ENCODE measurements at regions not wholly inside any gene's neighbourhood (a gene's known extent, or its start where the extent isn't known, plus 50 kb on each side); places are given as distances from the start of the nearest gene placed in this dataset.
"Not testable (repeated sequence)": the region's sequence is repeated elsewhere in the genome, so short reads cannot be mapped to it uniquely, and the experiment has no call there.

DNA sequence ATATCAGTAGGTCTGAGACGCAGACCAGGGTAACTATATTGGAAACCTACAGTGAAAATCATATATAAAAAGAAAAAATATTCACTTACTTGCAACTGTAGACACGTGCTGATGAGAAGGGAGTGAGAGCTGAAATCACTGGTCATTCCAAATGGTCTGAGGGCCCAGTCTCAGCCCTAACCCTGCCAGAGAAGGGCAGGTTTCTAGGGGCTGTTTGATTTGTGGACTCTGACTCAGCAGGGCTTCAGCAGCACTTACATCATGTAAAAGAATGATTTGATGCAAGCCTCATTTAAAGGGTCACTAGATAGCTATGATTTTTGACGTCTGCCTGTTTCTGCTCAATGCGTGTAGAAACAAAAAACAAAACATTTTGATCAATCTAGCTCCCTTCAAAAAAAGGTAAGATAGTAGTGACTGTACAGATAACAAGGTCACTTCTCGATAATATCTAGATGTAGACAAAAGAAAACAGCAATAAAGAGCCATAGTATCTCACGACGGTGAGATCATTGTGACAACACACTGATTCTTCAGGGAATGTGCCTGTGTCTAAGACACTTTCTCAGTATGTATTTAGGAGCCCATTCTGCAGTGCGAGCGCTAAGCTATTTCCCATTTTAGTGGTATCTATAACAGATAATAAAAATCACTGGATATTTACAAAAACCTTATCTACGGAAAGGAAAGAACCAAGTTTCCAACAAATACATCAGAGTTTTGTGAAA is 307.2 kb downstream of the HIVEP2 start:
- no peak for DNase-seq (ENCODE audit: low spot score)

DNA sequence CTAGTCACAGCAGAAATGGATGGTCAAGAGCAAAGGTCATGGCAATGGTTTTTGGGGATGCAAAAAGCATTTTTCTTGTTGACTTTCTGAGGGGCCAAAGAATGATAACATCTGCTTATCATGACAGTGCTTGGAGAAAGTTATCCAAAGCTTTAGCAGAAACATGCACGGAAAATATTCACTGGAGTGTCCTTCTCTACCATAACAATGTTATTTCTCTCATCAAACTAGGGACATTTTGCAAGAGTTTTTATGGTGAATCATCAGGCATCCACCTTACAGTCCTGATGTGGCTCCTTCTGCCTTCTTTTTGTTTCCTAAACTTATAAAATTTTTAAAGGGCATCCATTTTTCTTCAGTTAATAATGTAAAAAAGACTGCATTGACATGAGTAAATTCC is 302.3 kb downstream of the HIVEP2 start:
- DNase-seq (ENCODE audit: low spot score) = no peak

DNA sequence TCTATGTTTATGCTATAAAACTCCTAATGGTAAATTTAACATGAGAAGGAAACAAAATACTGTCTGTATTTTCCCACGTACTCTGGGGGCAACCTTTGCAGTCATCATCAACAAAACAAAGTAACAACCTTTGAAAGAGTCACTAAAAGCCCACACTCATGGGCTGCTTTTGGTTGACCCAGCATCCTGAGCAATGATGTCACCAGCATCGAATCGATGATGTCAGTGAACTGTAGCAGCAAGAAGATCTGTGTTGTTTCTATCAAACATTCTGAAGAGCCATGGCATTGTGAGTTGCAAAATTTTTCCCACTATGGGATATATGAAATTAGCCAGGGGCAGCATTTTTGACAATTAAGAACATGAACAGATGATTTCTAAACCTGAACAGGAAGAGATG is 300.1 kb downstream of the HIVEP2 start:
- DNase-seq (ENCODE audit: low spot score) = no peak

DNA sequence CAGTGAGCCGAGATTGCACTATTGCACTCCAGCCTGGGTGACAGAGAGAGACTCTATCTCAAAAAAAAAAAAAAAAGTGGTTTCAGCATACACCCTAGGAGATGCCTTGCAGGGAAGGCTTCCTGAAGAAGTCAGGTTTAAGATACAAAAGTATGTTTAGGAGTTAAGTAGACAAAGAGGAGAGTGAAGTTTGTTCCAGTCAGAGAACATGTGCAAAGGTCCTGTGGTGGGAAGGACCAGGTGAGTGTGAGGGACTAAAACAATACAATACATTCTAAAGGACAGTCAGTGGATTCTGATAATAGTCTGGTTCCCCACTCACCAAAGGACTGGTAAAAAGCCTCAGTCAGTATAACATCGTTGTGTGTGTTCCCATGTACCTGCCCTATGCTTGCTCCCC is 299.3 kb downstream of the HIVEP2 start:
- DNase-seq (ENCODE audit: low spot score) = no peak

DNA sequence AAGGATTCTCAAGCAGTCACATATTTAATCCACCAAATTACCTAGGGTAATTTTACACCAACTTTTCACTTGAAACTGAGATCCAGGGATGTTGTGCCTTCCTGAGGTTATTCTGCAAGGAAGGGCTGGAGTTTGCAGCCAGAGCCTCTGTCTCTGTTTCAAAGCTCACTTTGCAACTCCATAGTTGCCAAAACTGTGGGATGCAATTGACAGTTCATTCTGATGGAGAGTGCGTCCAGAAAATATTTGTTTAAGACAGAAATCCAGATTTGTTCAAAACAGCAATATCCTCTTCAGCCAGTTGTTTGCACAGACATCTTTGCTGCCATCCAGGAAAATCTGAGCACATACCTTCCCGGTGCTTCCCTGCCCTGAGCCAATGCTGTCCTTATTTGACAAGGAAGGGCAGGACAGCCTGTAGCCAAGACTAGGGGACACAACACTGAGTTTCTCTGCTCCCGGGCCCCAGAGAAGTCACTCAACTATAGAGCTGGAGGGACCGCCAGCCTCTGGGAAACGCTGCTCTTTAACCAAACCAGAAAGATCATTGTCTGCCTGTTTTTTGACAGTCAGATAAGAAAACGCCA is 297.4 kb downstream of the HIVEP2 start:
- no peak for DNase-seq (ENCODE audit: low spot score)

DNA sequence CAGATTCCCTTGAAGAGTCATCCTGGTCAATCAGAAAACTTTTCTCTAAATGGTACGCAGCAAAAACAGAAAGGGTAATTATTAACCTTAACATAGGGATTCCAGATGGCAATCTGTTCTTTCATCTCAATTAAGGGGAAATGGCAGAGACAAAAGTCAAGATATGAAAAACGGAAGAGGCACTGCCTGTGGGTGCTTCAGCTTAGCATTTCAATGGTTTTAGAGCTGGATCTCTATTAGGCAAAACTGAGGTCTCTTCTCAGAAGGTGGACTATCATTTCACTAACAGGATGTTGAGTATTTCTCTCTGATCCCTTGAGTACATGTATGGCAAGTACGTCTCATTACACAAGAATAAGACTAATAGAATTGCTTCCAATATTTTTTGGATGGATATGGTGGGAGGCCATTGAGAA is 296.9 kb downstream of the HIVEP2 start:
- DNase-seq (ENCODE audit: low spot score) = no peak

DNA sequence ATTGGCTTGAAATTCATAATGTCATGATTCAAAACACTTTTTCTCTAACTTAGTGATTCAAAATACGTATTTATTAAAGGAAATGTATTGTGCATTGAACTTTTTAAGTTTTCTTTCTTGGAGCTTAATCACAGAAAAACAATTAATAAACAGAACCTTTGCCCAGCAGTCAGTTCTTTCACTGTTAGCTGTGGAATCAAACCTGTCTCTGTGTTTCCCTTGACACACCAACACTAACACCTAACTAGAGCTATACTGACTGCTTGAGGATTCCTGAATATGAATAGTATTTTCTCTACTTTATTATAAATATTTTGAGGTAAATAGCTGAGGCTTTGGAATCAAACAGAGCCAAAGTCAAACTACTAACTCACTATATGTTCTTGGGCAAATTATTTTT is 296.4 kb downstream of the HIVEP2 start:
- no peak for DNase-seq (ENCODE audit: low spot score)

DNA sequence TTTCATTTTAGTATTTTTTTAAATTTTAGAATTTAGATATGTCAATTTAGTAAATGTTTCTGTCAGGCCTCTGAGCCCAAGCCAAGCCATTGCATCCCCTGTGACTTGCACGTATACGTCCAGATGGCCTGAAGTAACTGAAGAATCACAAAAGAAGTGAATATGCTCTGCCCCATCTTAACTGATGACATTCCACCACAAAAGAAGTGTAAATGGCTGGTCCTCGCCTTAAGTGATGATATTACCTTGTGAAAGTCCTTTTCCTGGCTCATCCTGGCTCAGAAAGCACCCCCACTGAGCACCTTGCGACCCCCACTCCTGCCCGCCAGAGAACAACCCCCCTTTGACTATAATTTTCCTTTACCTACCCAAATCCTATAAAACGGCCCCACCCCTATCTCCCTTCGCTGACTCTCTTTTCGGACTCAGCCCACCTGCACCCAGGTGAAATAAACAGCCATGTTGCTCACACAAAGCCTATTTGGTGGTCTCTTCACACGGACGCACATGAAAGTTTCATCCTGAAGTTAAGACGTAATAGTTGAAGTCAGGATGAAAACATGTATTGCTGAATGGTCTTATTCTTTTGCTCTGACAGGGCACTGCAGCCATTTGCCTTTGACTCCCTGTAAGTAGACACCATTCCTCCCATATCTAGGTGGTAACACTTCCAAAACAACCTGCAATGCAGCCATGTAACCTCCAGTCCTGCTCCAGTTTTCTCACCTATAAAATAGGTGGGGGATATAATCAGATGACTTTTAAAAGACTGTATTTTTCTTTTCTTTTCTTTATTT is 295.3 kb downstream of the HIVEP2 start:
- not testable (repeated sequence) for DNase-seq (ENCODE audit: low spot score)

DNA sequence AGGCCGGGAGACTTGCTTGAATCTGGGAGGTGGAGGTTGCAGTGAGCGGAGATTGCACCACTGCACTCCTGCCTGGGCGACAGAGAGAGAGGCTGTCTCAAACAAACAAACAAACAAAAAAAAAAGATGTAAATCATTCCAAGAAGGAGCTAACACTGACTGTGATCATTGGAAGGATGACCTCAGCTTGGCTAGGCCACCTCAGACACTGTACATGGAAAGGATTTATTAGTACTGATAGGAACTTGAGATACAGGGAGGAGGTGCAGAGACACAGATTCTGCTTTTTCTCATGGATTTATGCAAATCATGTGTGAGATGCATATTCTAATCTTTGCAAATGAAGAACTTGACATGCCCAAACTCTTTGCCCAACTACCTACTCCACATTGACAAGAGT is 293.6 kb downstream of the HIVEP2 start:
- DNase-seq (ENCODE audit: low spot score) = no peak

DNA sequence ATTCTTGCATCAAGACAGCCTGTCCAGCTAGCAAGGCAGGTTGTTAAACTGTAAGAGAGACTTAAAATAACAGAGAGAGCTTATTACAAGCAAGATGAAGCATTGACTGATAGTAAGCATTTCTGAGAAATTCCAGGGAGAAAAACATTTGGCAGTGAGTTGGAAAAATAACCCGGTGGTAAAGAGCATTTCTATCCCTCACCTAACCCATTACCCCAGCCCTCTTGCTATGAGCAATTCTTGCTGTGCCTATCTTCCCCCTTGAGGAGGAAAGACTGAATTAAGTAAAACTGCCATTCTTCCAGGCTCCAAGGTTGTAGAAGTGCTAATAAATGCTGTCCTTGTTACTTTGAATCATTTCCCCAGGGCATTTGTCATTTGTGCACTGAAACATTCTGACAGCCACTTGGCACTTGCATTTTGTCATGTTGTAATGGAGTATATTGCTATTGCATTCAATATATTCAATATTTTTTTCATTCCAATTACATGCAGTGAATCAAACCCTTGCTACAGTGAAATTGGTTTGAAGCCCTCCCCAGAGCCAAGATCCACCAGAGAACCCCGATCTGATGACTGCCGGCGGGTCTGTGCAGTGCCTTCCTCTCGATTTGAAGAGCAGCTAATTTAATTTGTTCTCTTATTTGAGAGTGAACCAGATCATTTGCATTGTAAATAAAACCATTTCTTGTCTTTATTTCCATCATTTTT is 291.1 kb downstream of the HIVEP2 start:
- DNase-seq (ENCODE audit: low spot score) = no peak

DNA sequence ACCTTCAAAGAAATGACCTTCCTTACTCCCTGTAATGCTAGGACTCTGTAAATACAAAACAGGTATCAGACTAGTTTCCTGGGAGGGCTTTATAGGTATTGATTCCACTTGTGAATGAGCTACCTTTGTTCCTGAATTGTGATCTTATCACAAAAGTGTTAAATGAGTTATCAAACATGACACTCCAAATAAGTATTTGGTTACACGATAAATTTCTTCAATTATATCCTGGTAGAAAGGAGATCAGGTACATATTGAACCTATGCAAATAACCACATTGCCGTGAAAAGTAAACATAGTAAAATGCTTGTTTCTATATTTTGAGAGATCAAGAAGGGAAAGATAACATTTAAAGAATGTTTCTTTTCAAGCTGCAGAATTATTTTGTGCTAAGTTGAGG is 285.3 kb downstream of the HIVEP2 start:
- DNase-seq (ENCODE audit: low spot score) = no peak

DNA sequence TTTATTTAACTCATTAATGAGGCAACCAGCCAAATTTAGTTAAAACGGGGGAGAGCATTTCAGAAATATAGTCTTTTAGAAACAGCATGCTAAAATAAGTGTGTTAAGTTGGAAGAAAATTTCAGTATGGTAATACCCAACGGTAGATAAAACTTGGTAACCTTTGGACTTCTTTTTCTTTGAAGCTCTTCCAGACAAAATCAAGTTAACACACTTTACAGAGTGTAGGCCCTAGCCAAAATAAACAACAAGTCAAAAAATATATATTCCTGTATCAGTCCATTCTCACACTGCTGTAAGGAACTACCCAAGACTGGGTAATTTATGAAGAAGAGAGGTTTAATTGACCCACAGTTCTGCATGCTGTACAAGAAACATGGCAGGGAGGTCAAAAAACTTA is 279.6 kb downstream of the HIVEP2 start:
- DNase-seq (ENCODE audit: low spot score) = no peak

DNA sequence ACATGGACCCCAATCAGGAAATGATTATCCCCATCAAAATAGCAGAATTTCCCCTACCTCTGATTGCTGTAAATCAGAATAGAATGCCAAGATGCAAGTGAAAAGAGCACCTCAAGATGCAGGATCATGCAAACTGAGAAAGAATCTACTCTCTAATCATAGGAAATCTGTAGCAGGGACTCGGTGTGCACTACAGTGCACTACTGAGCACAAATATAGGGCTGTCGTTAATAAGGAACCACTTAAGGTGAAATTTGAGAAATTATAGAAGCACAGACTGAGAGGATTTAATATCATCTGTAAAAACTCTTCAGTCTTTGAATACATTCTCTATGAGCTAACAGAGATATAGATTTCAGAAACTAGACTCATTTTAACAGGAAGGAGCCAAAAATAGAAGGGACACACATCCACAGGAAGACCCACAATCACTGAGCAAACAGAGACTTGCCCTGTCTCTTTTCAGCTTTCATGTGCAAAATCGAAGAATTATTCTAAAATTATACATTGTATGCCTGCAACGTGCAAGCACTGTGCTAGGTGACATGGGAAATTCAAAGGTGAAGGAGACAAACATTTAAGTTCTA is 278.3 kb downstream of the HIVEP2 start:
- no peak for DNase-seq (ENCODE audit: low spot score)

DNA sequence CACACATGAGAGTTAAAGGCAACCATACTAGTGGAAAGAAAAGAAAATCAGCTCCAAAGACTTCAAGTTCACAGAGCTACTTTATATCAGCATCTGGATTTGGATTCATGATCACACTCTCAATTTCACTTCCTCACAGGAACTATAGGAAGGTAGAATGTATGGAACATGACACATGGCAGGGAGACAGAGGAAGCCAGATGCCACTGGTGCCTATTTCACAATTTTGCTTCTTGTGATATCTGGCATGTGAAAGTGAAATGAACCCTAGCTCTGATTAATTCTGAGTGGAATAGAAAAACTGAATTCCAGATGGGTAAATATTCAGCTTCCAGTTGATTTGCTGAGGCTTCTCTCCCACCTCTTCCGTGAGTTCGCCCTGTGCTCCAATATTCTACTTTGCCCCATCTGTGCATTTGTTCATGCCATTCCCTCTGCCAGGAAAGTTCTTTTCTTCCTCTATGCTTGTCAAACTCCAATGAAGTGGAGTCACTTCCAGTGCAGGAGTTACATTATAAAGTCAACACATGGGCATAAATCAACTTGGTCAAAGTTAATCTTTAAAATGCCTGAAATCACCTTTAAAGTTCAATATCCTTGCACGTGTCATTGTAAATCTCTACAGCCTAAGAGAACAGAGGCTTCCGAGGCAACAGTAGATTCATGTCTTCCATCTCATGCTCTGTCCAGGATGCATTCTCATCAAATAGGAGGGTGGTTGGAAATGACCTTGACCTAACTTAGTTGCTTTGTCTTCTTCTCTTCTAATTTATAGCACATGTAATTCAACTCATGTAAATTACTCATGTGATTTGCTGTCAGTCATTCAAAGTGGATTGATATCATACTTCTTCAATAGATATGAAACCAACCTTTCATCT is 275.3 kb downstream of the HIVEP2 start:
- no peak for DNase-seq (ENCODE audit: low spot score)

DNA sequence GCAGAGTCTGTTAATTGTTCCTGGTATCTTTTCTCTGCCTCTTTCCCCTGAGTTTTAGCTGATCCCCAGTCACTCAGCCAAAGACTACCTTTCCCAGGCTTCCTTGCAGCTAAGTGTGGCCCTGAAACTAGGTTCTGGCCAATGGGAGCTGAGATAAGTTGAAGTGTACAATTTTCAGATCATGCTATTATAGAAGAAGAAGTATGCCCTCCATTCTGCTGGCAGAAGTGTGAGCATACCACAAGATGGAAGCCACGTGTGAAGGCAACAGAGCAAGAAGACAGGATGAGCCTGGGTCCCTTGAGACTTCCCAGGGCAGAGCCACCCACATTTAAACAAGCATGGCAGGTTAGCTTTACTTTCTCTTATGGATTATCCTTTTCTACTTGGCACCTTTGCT is 273.2 kb downstream of the HIVEP2 start:
- DNase-seq (ENCODE audit: low spot score) = no peak

DNA sequence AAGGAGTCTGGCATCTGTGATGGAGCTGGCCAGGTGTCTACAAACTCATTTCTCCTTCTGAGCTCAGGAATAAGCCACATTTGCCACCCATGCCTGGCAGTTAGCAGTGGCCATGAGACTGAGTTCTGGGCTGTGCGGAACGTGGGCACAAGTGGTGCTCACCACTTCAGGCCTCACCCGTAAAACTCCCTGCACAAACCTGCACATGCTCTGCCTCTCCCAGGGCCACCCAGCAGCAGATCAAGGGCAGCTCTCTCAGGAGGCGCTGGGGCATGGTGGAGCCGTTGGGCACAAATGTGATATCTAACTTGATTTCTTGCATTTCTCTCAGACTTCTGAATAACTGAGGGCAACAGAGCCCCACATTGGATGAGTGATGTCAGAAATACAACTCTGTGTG is 269.5 kb downstream of the HIVEP2 start:
- DNase-seq (ENCODE audit: low spot score) = no peak

DNA sequence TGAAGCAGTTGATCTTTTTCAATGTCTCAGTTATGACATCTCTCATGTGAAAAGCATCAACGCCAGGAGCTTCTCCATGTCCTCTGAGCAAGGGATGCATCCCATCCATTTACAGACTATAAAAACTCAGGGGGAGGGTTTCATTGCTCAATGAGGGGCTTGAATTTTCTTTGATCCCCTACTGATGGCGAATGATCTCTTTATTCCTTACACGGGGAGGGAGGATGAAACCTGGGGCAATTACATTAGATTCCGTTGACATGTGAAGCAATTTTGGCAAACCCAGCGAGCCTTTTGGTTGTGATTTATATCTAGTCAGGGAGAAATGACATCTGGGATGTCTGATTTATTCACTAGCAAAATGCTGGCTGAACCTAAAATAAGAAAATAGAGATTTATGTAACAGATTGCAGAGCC is 268.9 kb downstream of the HIVEP2 start:
- no peak for DNase-seq (ENCODE audit: low spot score)

DNA sequence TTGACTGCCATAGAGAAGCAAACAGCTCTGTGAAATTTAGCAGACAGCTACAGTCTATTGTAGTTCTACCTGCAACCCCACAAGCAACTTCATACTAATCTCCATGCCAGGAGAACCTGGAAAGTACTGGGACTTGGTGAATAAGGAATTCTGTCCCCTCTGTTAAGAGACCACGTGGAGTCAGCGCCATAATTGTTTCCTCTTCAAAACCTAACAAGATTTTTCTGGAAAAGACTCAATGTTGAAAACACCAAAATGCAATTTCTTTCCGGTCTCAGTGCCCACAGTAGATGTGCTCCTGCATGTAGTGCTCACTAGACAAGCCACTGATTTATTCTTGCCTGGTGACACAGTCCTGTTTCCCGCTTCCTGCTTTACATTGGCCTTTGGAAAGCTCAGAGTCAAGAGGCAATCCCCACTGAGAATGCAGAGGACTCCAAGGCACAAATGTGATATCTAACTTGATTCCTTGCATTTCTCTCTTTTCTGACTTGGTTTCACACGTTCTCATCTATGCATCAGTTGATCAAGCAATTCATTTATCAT is 268.3 kb downstream of the HIVEP2 start:
- DNase-seq (ENCODE audit: low spot score) = no peak

DNA sequence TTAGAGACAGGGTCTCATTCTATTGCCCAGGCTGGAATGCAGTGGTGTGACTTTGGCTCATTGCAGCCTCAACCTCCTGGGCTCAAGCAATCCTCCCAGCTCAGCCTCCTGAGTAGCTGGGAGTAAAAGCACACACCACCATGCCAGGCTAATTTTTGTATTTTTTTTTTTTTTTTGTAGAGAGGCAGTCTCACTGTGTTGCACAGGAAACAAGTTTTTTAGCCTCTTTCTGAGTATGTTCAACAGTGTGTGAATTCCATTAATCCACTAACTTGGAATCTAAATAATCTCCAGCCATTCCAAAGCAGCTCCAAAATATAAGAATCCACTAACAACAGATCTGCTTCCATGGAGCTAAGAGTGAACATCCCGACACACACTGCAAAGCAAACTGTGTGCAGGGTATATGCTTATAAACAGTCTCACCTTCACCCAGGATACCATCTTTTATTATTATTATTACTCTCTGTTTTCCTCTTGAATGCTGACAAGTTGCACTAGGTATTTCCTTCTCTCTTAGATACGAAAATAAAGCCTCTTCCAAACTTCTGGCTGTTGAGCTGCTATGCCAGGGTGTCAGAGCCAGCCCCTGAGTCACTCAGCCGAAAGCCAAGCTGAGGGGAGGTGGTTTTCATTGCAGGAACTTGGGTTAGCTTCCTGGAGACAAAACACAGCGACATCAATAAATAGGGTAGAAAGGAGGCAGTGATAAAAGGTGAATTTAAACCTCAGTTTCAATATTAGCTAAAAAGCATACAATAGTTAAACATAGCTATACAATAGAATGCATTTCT is 264.9 kb downstream of the HIVEP2 start:
- no peak for DNase-seq (ENCODE audit: low spot score)

DNA sequence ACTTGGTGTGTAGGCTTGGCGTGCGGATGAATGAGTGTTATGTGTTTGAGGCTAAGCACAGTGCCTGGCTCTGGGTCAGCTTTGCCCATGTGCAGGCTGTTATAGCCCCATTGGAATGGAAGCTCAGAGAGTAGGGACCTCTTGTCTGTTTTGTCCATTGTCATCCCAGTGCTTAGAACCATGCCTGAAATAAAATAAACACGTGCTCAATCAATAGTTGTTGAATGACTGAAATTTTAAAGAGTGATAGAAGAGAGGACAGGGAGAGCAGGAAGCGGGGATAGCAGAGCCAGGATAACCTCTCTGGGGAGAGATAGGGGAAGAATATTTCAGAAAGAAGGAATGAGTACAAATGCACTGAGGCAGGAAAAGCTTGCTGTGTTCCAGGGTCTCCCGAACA is 263.9 kb downstream of the HIVEP2 start:
- no peak for DNase-seq (ENCODE audit: low spot score)

All from Ammon's horn (tissue), 1 donor.